ENCODE measurements at regions not wholly inside any gene's neighbourhood (a gene's known extent, or its start where the extent isn't known, plus 50 kb on each side); places are given as distances from the start of the nearest gene placed in this dataset.
"Not testable (repeated sequence)": the region's sequence is repeated elsewhere in the genome, so short reads cannot be mapped to it uniquely, and the experiment has no call there.

DNA sequence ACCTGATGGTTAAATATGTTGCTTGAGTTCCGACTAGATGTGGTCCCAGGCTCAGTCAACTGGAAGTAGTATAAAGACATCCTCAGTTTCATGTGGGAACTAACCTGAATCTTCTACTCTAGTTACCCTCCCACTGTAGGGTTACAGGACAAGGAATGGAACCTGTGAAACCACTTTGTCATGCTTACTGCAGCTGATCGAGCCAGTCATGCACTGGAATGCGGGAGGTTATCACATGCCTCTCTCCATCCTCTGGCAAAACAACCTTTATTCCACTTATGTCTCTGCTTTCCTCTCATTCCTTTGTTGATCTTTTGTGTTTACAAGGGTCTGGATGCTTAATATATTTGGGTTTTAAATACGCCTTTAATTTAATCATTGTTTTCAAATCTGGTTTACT, 111.9 kb upstream of the DDHD1 start:
- Histone ChIP-seq H3K36me3 (no peaks in the 10 kb centered on the region), H3K4me1 (no peaks in the 10 kb centered on the region), H3K9me3 (no peaks in the 10 kb centered on the region), H3K4me3 (ENCODE audit: low read depth, low read length) (no peak overlapping the region), H3K27me3 (peaks cover 3% of the 10 kb centered on the region; the same call in 1 of the 2 replicates)
- no peak for DNase-seq
- TF ChIP-seq, protein P1, sequence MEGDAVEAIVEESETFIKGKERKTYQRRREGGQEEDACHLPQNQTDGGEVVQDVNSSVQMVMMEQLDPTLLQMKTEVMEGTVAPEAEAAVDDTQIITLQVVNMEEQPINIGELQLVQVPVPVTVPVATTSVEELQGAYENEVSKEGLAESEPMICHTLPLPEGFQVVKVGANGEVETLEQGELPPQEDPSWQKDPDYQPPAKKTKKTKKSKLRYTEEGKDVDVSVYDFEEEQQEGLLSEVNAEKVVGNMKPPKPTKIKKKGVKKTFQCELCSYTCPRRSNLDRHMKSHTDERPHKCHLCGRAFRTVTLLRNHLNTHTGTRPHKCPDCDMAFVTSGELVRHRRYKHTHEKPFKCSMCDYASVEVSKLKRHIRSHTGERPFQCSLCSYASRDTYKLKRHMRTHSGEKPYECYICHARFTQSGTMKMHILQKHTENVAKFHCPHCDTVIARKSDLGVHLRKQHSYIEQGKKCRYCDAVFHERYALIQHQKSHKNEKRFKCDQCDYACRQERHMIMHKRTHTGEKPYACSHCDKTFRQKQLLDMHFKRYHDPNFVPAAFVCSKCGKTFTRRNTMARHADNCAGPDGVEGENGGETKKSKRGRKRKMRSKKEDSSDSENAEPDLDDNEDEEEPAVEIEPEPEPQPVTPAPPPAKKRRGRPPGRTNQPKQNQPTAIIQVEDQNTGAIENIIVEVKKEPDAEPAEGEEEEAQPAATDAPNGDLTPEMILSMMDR (IDR thresholded peaks at IDR 0.05; ENCODE audit: low read depth, low read length) = no peak

DNA sequence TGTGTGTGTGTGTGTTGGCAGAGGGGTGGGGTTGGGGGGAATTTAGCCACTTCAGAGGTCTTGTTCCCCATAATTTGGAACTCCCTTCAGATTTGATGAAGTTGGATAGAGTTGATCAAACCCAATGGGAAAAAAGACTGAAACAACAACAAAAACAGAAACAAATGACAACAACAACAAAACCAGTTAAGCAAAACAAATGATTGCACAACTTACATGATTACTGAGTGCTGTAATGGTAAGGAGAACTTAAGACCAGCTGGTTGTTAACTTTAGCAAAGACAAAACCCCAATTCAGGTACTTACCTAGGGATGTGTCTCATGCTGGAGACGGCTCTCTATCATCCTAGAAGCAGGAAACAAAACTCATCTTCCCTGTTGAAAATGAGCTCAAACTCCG, 107.8 kb upstream of the DDHD1 start:
- no peaks in the 10 kb centered on the region for H3K9me3 ChIP-seq
- no peak for DNase-seq
- no peaks in the 10 kb centered on the region for H3K4me1 ChIP-seq
- TF ChIP-seq, protein P1 (IDR thresholded peaks at IDR 0.05; ENCODE audit: low read depth, low read length) = no peak
- no peak overlapping the region for H3K4me3 ChIP-seq (ENCODE audit: low read depth, low read length)
- peaks cover 10% of the 10 kb centered on the region for H3K27me3 ChIP-seq
- H3K36me3 ChIP-seq = no peaks in the 10 kb centered on the region

- Histone ChIP-seq H3K9me3 (no peaks in the 10 kb centered on the region; the same call in 1 of the 2 replicates), H3K27me3 (peaks cover 10% of the 10 kb centered on the region), H3K4me3 (ENCODE audit: low read depth, low read length) (no peak overlapping the region), H3K36me3 (no peaks in the 10 kb centered on the region), H3K4me1 (no peaks in the 10 kb centered on the region)
- DNase-seq = no peak
- TF ChIP-seq, protein P1 (IDR thresholded peaks at IDR 0.05; ENCODE audit: low read depth, low read length) = no peak
Observed at GRCh38 chr14:53260286-53260685, 107.2 kb upstream of the DDHD1 start.

DNA sequence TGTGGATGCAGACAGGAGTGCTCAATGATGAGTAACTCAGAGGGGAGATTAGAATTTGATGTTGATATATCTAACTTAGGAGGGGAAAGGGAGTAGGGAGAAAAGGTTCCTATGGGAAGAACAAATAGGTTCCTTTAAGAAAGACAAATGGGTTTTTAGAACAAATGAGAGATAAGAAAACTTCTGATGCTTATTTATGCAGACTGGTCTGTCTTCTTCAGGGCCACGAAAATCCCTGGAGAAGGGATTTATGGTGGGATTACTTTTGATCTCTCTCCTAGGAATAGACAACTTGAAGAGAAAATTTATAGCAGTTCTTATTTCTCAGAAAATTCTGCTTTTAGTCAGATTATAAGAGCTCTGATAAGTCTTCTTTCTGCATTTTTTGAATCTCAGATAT, 99.0 kb upstream of the DDHD1 start:
- TF ChIP-seq, protein P1 (IDR thresholded peaks at IDR 0.05; ENCODE audit: low read depth, low read length) = no peak
- no peak for DNase-seq
- no peaks in the 10 kb centered on the region for H3K36me3 ChIP-seq
- no peaks in the 10 kb centered on the region for H3K4me1 ChIP-seq
- peaks cover 19% of the 10 kb centered on the region for H3K27me3 ChIP-seq
- H3K9me3 ChIP-seq = no peaks in the 10 kb centered on the region; the same call in 1 of the 2 replicates
- H3K4me3 ChIP-seq (ENCODE audit: low read depth, low read length) = no peak overlapping the region

GRCh38 chr14:53249059-53249458, 95.9 kb upstream of the DDHD1 start:
- Histone ChIP-seq H3K9me3 (no peaks in the 10 kb centered on the region), H3K4me1 (no peaks in the 10 kb centered on the region), H3K27me3 (peaks cover 18% of the 10 kb centered on the region), H3K36me3 (no peaks in the 10 kb centered on the region), H3K4me3 (ENCODE audit: low read depth, low read length) (no peak overlapping the region)
- TF ChIP-seq, protein P1 (IDR thresholded peaks at IDR 0.05; ENCODE audit: low read depth, low read length) = no peak
- DNase-seq = no peak

DNA sequence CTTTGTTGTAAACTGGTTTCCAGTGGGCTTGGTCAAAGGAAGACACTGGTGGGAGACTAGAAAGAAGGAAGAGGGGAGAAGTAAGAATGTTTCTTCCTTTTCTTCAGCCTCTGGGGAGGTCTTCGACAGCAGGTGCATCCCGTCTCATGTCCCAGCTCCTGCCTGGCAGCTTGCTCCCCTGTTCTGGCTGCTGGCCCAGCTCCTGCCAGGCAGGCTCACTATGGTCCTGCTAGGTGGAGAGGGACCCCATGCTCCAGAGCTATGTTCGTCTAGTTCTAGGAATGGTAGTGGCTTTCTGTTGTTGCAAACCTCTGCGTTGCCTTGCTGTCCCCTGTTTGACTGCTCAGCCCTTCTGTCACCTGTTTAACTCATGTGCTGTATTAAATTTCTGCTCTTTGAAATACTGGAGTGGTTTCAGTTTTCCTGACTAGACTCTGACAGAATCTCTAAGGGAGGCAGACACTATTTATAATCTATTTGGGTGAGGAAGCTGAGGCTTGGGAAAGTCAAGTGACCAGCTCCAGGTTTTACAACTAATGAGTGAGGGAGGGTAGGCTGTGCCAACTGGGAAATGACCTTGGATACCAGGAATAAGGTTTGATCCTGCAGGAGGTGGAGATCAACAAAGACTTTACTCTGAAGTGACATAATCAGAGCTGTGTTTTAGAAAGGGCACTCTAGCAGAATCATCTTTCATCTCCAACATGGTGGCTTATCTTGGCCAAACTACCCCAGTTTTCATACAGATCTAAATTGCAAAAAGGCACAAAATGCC, 94.7 kb upstream of the DDHD1 start:
- no peaks in the 10 kb centered on the region for H3K36me3 ChIP-seq
- H3K27me3 ChIP-seq = peaks cover 18% of the 10 kb centered on the region
- H3K4me1 ChIP-seq = no peaks in the 10 kb centered on the region
- DNase-seq = no peak
- H3K4me3 ChIP-seq (ENCODE audit: low read depth, low read length) = no peak overlapping the region
- no peaks in the 10 kb centered on the region for H3K9me3 ChIP-seq
- TF ChIP-seq, protein P1 (IDR thresholded peaks at IDR 0.05; ENCODE audit: low read depth, low read length) = no peak

DNA sequence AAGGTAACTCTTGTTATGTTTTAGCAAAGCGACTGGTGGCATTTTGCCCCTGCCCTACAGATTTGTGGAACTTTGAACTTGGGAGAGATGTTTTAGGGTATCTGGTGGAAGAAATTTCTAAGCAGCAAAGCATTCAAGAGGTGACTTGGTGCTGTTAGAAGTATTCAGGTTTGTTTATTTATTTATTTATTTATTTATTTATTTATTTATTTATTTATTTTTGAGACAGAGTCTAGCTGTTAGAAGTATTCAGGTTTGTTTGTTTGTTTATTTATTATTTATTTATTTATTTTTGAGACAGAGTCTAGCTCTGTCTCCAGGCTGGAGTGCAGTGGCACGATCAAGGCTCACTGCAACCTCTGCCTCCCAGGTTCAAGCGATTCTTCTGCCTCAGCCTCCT, 89.8 kb upstream of the DDHD1 start:
- H3K36me3 ChIP-seq; DNase-seq; H3K9me3 ChIP-seq; H3K4me3 ChIP-seq (ENCODE audit: low read depth, low read length); H3K27me3 ChIP-seq; H3K4me1 ChIP-seq: not testable (repeated sequence)

Data from BE2C (cell line).